ENCODE measurements at regions not wholly inside any gene's neighbourhood (a gene's known extent, or its start where the extent isn't known, plus 50 kb on each side); places are given as distances from the start of the nearest gene placed in this dataset.

DNA sequence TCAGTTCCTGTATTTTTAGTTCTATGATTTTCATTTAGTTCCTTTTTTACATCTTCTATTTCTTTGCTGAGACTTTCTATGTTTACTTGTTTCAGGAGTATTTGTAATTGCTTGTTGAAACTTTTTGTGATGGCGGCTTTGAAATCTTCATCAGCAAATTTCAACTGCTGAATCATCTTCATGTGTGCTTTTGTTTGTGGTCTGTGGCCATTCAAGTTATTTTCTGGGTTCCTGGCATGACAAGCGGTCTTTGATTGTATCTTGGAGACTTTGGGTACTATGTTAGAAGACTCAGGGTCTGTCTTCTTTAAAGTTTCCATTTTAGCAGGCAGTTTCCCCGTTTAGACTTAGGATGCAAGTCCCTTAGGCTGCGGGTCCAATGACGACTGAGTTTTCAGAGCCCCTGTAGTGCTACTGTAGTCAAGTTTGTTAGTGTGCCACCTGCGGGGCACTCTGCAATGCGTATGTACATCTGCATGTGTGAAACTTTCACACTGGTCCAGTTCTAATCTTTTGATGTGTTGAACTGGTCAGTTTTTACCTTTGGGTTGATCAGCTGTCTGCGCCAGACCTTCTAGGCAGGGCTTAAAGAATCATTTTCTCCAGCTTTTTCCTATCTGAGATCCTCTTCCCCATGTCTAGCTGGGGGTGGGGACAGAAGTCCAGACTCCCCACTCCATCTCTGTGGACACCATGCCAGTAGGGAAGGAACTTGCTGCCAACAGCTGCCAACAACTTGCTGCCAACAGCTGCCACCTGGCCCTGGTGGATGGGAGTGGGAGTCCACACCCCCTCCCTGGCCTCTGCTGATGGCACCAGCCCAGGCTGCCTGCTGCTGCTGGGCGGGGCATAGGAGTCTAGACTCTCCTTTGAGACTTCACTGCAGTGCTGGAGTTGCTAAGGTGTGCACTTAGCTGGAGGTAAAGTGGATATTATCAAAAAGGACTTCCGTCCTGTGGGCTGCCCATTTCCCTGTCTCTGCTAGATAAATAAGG, 190.9 kb downstream of the TJP1 start:
- H3K9ac ChIP-seq (ENCODE audit: control insufficient read depth, extremely low read depth, insufficient read depth, low read length) = no peak overlapping the region
- FAIRE-seq (no peak), DNase-seq (ENCODE audit: low read depth, low spot score) (no peak)
- H3K36me3 ChIP-seq (ENCODE audit: control insufficient read depth in 2 of 2, extremely low read depth in 1 of 2, insufficient read depth in 2 of 2, low read length in 2 of 2) = no peaks in the 10 kb centered on the region
- no peak overlapping the region for H2AFZ ChIP-seq (ENCODE audit: control insufficient read depth, low read length)
- no peaks in the 10 kb centered on the region for H4K20me1 ChIP-seq (ENCODE audit: control insufficient read depth, extremely low read depth, insufficient read depth, low read length)
- H3K4me1 ChIP-seq (ENCODE audit: control insufficient read depth, extremely low read depth, insufficient read depth, low read length) = no peaks in the 10 kb centered on the region
- no peak overlapping the region for H3K4me3 ChIP-seq (ENCODE audit: control insufficient read depth in 2 of 3, extremely low read depth in 1 of 3, insufficient read depth in 2 of 3, low read depth in 1 of 3, low read length in 3 of 3)
- H3K79me2 ChIP-seq (ENCODE audit: control insufficient read depth, insufficient read depth, low read length) = no peaks in the 10 kb centered on the region
- dilution Hi-C loops (cut with MboI; ENCODE audit: extremely low pct_ligation_motif_present, low sequenced_read_pairs) = no loop called here
- no peak overlapping the region for H3K27ac ChIP-seq (ENCODE audit: control insufficient read depth, insufficient read depth, low read length)
- no peaks in the 10 kb centered on the region for H3K9me1 ChIP-seq (ENCODE audit: control insufficient read depth, extremely low read depth, insufficient read depth, low read length)
- H3K27me3 ChIP-seq (ENCODE audit: control insufficient read depth, extremely low read depth, insufficient read depth, low read length) = no peaks in the 10 kb centered on the region
- H3K9me3 ChIP-seq (ENCODE audit: control insufficient read depth, low read depth, low read length) = no peaks in the 10 kb centered on the region
- H3K4me2 ChIP-seq (ENCODE audit: control insufficient read depth, extremely low read depth, insufficient read depth, low read depth, low read length) = no peak overlapping the region
- TF ChIP-seq CTCF (optimal IDR thresholded peaks at IDR 0.05 in 1 of 3, IDR thresholded peaks at IDR 0.05 in 1 of 3, conservative IDR thresholded peaks at IDR 0.05 in 1 of 3; ENCODE audit: extremely low read depth in 1 of 3, insufficient read depth in 2 of 3, low read length in 3 of 3) (no peak), EZH2 (IDR thresholded peaks at IDR 0.05; ENCODE audit: low read length) (no peak)

GRCh38 chr15:29624271-29624670, 198.0 kb downstream of the TJP1 start:
- Histone ChIP-seq H3K27ac (ENCODE audit: control insufficient read depth, insufficient read depth, low read length) (no peak overlapping the region), H3K4me3 (ENCODE audit: control insufficient read depth in 2 of 3, extremely low read depth in 1 of 3, insufficient read depth in 2 of 3, low read depth in 1 of 3, low read length in 3 of 3) (no peak overlapping the region), H3K4me1 (ENCODE audit: control insufficient read depth, extremely low read depth, insufficient read depth, low read length) (no peaks in the 10 kb centered on the region), H3K9ac (ENCODE audit: control insufficient read depth, extremely low read depth, insufficient read depth, low read length) (no peak overlapping the region), H3K36me3 (ENCODE audit: control insufficient read depth in 2 of 2, extremely low read depth in 1 of 2, insufficient read depth in 2 of 2, low read length in 2 of 2) (no peaks in the 10 kb centered on the region), H2AFZ (ENCODE audit: control insufficient read depth, low read length) (no peak overlapping the region), H4K20me1 (ENCODE audit: control insufficient read depth, extremely low read depth, insufficient read depth, low read length) (no peaks in the 10 kb centered on the region), H3K27me3 (ENCODE audit: control insufficient read depth, extremely low read depth, insufficient read depth, low read length) (no peaks in the 10 kb centered on the region), H3K79me2 (ENCODE audit: control insufficient read depth, insufficient read depth, low read length) (no peaks in the 10 kb centered on the region), H3K9me3 (ENCODE audit: control insufficient read depth, low read depth, low read length) (no peaks in the 10 kb centered on the region), H3K4me2 (ENCODE audit: control insufficient read depth, extremely low read depth, insufficient read depth, low read depth, low read length) (no peak overlapping the region), H3K9me1 (ENCODE audit: control insufficient read depth, extremely low read depth, insufficient read depth, low read length) (no peaks in the 10 kb centered on the region)
- TF ChIP-seq CTCF (optimal IDR thresholded peaks at IDR 0.05 in 1 of 3, IDR thresholded peaks at IDR 0.05 in 1 of 3, conservative IDR thresholded peaks at IDR 0.05 in 1 of 3; ENCODE audit: extremely low read depth in 1 of 3, insufficient read depth in 2 of 3, low read length in 3 of 3) = no peak
- no peak for TF ChIP-seq EZH2 (IDR thresholded peaks at IDR 0.05; ENCODE audit: low read length)
- dilution Hi-C loops (cut with MboI; ENCODE audit: extremely low pct_ligation_motif_present, low sequenced_read_pairs) = no loop called here
- FAIRE-seq = no peak
- DNase-seq (ENCODE audit: low read depth, low spot score) = no peak
